Activated CD8-positive, alpha-beta memory T cell treated with anti-CD3 and anti-CD28 coated beads for 36 hours (primary cell): ENCODE measurements at regions not wholly inside any gene's neighbourhood (a gene's known extent, or its start where the extent isn't known, plus 50 kb on each side); places are given as distances from the start of the nearest gene placed in this dataset.

Source experiments
- CTCF ChIA-PET: fragments of 350-600 bp; sonication (Branson Sonifier 250); formaldehyde crosslinking; loops from one replicate; lab custom pipeline; 2021; ENCODE audit warnings: antibody characterized with exemption; lab: Charles Lee
- POLR2A ChIA-PET: fragments of 350-600 bp; sonication (Branson Sonifier 250); formaldehyde crosslinking; loops from one replicate; lab custom pipeline; 2021; ENCODE audit warnings: antibody characterized with exemption; lab: Charles Lee

DNA sequence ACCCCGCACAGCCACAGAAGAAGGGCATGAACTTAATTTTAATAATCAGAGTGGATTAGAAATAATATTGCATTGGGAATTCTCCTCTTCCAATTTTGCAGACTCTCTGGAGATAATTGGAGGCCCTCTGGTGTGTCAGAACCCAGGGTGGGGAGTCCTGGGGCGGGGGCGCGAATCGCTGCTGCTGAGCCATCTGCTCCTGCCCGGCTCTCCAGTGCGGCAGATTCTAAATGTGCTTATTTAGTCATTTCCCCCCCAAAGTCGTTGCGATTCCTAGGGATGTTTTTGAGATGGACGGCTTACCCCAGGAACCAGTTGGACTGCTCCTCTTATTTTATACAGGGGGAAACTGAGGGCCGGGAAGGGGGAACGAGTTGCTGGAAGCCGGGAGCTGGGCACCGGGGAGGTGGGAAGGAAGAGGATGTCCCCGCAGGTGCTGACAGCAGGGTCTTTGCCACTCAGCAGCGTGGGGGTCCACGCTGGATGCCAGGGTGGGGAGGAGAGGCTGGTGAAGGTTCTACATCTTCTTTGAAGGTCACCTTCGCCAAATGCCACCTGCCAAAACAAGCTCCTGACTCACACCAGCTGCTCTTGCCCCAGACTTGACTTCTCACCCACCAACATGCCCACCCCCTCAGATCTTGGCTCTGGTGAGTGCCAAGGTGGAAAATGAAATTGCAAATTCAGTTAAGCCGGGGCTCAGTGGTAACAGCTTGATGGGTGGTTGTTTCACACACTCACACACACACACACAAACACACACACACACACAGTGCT is 91.3 kb upstream of the PRR23E start:
- ChIA-PET CTCF (no interaction called here), POLR2A (interaction anchor here (0.6 kb wide), 1 partner anchor 1636 kb away, joined by 9 read pairs; no protein-coding TSS in a partner anchor)

DNA sequence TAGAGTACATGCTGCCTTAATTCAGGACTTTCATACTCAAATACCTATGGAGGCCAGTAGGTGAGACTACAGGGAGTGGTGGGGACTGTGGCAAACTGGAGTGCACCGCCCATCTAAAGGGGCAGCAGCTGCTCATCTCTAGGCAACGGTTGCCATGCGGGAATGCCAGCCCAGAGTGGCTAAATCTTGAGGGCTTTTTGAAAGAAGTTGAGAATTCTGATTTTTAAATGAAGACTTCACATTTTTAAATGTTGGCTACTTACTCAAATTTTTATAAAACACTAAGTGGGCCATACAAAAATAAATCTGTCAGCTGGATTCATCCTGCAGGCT is 90.8 kb upstream of the PRR23E start:
- ChIA-PET CTCF (no interaction called here), POLR2A (no interaction called here)

- ChIA-PET POLR2A (no interaction called here), CTCF (no interaction called here)
Observed at GRCh38 chr3:127102587-127102986, 90.3 kb upstream of the PRR23E start.

DNA sequence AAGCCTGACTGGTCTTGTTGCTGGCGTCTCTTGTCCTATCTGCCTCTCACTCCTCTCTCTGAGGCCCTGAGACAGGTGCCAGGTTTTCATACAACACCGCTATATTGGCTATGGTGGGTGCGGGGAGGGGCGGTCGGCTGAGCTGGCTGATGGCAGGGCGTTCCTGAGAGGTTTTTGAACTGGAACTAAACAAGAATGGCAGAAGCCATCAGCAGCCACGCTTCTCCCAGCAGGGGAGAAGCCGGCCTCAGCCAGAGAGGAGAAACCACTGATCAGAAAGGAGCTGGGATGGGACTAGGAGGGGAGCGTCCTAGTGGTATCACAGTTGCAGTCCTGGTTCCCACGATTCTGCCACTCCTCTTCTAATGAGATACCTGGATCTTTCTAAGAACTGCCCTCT is 89.9 kb upstream of the PRR23E start:
- POLR2A ChIA-PET = no interaction called here
- CTCF ChIA-PET = interaction anchor here (0.6 kb wide), 1 partner anchor 123 kb away, joined by 3 read pairs; no protein-coding TSS in a partner anchor

- POLR2A ChIA-PET = no interaction called here
- CTCF ChIA-PET = no interaction called here
Observed at GRCh38 chr3:127104586-127104985, 88.3 kb upstream of the PRR23E start.

DNA sequence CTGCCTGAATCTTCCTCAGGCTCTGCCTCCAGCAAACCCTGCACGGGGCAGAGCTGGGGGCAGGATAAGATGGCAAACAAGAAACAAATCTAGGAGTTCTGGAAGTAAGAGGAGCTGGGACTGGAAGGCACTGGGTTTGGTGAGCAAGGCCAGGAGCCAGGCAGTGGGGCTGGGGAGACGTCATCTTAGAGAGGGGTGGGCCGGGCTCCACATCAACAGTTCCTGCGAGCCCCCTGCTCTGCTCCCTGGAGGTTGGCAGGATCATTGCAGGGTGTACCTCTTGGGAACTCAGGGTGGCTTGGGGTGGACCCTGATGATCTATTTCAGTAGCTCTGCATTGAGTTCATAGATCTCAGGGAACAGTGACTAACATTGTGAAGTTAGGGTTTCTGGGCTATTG is 87.3 kb upstream of the PRR23E start:
- ChIA-PET POLR2A (no interaction called here), CTCF (no interaction called here)

DNA sequence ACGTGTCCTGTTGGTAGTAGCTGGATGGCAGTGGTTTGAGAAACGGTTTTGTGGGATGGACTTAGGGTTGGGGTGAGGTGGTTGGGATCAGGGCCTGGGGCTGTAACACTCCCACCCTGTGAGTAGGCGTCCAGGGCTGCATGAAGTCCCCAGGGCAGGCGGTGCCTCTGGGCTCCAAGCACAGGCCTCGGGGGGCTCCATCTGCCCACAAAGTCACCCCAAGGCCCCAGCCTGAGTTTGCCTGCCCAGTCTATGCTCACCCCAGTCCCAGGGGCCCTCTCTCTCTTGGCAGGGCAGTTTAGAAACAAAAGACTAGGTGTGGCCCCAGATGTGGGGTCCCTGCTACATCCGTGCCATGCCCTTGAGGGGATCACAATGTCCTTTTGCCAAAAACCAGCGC is 86.9 kb upstream of the PRR23E start:
- ChIA-PET POLR2A (no interaction called here), CTCF (no interaction called here)

GRCh38 chr3:127106456-127106855 is 86.5 kb upstream of the PRR23E start:
- CTCF ChIA-PET = no interaction called here
- POLR2A ChIA-PET = no interaction called here

GRCh38 chr3:127107002-127107401 is 85.9 kb upstream of the PRR23E start:
- POLR2A ChIA-PET = no interaction called here
- CTCF ChIA-PET = no interaction called here

- ChIA-PET POLR2A (no interaction called here), CTCF (no interaction called here)
Observed at GRCh38 chr3:127107491-127108375, 85.2 kb upstream of the PRR23E start.

GRCh38 chr3:127108796-127109195 is 84.1 kb upstream of the PRR23E start:
- ChIA-PET POLR2A (no interaction called here), CTCF (no interaction called here)

GRCh38 chr3:127110982-127111693 is 81.8 kb upstream of the PRR23E start:
- CTCF ChIA-PET = no interaction called here
- POLR2A ChIA-PET = no interaction called here

DNA sequence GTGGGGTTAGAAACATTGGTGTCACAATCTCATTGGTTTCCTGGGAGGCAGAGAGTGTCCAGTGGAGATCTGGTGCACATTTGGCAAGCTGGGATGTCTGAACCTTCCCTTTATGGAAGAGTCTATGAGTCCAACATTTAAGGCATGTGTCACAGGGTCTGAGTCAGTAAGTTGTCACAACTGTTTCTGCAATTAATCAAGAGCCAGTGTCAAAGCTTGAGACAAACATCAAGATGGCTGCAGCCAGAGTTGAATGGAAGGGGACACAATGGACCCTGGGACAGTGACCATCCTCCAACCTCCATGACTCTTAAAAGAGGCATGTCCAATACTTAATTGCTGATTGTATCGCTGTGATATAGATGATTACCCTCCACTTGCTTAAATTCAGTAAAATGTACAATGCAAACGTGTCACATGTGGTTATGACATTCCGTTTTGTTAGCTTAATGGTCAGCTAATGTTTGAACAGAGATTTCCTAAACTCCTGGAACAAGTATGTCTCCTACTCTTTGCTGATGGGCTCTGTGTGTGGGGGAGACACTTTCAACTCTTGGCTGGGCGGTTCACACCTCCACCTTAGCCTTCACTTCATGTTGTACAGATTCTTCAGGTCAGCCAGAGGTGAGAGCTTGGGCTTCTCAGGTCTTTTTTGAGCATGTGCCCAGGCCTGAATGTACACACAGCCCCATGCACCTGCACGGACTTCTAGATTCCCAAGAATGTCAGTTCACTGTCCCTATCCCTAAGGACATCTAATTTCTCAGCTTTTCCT is 79.9 kb upstream of the PRR23E start:
- POLR2A ChIA-PET = no interaction called here
- CTCF ChIA-PET = no interaction called here

- ChIA-PET CTCF (no interaction called here), POLR2A (no interaction called here)
Observed at GRCh38 chr3:127113571-127113891, 79.4 kb upstream of the PRR23E start.

GRCh38 chr3:127114337-127115070 is 78.4 kb upstream of the PRR23E start:
- ChIA-PET CTCF (no interaction called here), POLR2A (no interaction called here)

DNA sequence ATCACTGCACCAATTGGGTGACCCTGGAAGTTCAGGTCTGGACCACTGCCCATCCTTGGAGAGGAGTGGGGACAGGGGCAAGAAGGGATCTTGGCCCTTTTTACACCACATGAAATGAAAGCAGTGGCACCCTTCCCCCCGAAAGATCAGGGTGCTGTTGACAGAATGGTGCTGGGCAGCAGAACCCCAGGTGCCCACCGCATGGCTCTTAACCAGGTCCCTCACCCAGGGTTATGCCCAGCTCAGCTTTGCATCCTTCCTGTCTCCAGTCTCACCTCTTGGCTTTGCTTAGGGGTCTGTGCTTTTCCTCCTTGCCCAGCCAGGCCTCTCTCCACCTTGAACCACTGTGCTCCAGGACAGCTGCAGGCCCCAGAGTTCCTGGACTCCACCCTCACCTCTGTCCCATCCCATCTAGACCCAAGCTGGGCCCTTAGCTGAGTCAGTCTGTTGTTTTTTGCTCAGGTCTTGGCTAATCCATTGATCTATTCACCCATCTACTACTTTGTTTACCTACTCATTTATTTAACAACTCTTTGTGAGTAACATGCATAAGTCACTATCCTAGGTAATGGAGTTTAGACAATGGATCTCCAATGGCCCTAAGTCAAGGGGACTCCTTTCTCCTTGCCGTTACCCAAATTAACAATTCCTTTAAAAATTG is 77.1 kb upstream of the PRR23E start:
- CTCF ChIA-PET = no interaction called here
- POLR2A ChIA-PET = no interaction called here

DNA sequence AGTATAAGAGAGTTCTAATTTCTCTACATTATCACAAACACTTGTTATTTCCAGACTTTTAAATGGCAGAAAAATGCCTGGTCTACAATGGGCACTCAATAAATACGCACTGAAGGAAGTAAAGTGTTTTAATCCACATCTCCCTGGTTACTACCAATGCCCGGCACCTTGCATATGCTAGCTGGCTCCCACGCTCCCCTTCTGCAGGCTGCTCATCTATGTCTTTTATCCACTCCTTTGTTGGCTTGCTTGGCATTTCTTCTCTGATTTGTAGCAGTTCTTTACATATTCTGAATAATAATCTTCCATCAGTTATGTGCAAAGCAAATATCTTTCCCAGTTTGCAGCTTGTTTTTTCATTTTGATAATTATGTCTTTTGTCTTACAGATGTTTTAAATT is 74.6 kb upstream of the PRR23E start:
- CTCF ChIA-PET = no interaction called here
- POLR2A ChIA-PET = no interaction called here

DNA sequence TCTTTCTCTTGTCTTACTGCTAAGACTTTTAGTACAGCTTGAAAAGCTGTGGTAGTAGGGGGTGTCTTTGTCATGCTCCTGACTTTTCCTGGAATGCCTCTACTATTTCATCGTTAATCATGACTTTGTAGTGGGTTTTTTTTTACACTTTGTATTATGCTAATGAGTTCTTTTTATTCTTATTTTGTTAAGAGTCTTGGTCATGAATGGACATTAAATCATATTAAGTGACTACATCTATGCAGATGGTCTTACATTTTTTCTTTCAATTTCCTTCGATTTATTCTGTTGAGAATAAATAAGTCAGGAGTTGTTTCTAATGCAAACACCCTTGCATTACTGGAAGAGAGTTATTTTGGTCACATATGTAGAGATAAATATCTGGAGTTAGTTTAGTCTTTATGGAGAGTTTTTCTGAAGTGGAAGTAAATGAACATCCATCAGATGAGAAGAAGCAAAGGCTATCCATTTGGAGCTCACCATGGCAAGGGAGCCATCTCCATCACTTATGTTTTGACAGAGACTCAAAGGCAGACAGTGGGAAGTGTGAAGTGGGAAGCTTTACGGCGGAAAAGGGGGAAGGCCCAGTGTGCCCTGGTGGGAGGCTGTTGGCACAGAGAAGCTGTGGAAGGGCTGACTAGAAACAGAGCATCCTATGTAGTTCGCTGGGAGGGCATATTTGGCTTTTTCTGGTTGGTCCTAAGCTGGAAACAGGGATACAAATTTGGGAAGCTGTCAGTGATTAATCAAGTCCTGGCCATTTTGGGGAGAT is 73.1 kb upstream of the PRR23E start:
- POLR2A ChIA-PET = no interaction called here
- CTCF ChIA-PET = no interaction called here
